ENCODE measurements at regions not wholly inside any gene's neighbourhood (a gene's known extent, or its start where the extent isn't known, plus 50 kb on each side); places are given as distances from the start of the nearest gene placed in this dataset.

- Histone ChIP-seq H3K27ac (ENCODE audit: extremely low read depth, low read depth, low read length) (no peak overlapping the region), H3K4me1 (ENCODE audit: control insufficient read depth, insufficient read depth, low read length) (no peaks in the 10 kb centered on the region), H3K9me3 (ENCODE audit: control insufficient read depth, insufficient read depth, low read depth, low read length) (no peaks in the 10 kb centered on the region), H3K36me3 (ENCODE audit: control insufficient read depth in 2 of 2, insufficient read depth in 1 of 2, low read length in 2 of 2) (no peaks in the 10 kb centered on the region), H3K4me3 (ENCODE audit: low read depth, low read length) (no peak overlapping the region)
- ChIA-PET POLR2A (no interaction called here), CTCF (no interaction called here)
- TF ChIP-seq ZNF560 (tag by site-specific recombination; IDR thresholded peaks at IDR 0.05; ENCODE audit: borderline replicate concordance) (no peak), GLI2 (tag by site-specific recombination; IDR thresholded peaks at IDR 0.05; ENCODE audit: borderline replicate concordance, low read depth) (no peak), ZNF274 (IDR thresholded peaks at IDR 0.05; ENCODE audit: low read length) (no peak), ZNF274 (tag by site-specific recombination; IDR thresholded peaks at IDR 0.05; ENCODE audit: borderline replicate concordance) (no peak), ZFP37 (tag by site-specific recombination; IDR thresholded peaks at IDR 0.05) (no peak), ZNF585B (tag by site-specific recombination; IDR thresholded peaks at IDR 0.05) (no peak), ZNF654 (tag by site-specific recombination; IDR thresholded peaks at IDR 0.05; ENCODE audit: low read depth) (no peak), ZNF843 (tag by site-specific recombination; IDR thresholded peaks at IDR 0.05) (no peak), ZNF37A (tag by site-specific recombination; IDR thresholded peaks at IDR 0.05) (no peak), ZNF76 (tag by site-specific recombination; IDR thresholded peaks at IDR 0.05; ENCODE audit: borderline replicate concordance, low read depth) (no peak), ZNF514 (tag by site-specific recombination; IDR thresholded peaks at IDR 0.05) (no peak), ZNF792 (tag by site-specific recombination; IDR thresholded peaks at IDR 0.05) (no peak), HOXD13 (CRISPR knock-in tag; IDR thresholded peaks at IDR 0.05; ENCODE audit: borderline replicate concordance) (no peak), ZNF558 (tag by site-specific recombination; IDR thresholded peaks at IDR 0.05) (no peak), ZNF114 (tag by site-specific recombination; IDR thresholded peaks at IDR 0.05) (no peak), GLIS2 (tag by site-specific recombination; IDR thresholded peaks at IDR 0.05) (no peak)
- TF ChIP-seq, protein P1, sequence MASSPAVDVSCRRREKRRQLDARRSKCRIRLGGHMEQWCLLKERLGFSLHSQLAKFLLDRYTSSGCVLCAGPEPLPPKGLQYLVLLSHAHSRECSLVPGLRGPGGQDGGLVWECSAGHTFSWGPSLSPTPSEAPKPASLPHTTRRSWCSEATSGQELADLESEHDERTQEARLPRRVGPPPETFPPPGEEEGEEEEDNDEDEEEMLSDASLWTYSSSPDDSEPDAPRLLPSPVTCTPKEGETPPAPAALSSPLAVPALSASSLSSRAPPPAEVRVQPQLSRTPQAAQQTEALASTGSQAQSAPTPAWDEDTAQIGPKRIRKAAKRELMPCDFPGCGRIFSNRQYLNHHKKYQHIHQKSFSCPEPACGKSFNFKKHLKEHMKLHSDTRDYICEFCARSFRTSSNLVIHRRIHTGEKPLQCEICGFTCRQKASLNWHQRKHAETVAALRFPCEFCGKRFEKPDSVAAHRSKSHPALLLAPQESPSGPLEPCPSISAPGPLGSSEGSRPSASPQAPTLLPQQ (tag by site-specific recombination; IDR thresholded peaks at IDR 0.05) = no peak
- TF ChIP-seq, protein P2, sequence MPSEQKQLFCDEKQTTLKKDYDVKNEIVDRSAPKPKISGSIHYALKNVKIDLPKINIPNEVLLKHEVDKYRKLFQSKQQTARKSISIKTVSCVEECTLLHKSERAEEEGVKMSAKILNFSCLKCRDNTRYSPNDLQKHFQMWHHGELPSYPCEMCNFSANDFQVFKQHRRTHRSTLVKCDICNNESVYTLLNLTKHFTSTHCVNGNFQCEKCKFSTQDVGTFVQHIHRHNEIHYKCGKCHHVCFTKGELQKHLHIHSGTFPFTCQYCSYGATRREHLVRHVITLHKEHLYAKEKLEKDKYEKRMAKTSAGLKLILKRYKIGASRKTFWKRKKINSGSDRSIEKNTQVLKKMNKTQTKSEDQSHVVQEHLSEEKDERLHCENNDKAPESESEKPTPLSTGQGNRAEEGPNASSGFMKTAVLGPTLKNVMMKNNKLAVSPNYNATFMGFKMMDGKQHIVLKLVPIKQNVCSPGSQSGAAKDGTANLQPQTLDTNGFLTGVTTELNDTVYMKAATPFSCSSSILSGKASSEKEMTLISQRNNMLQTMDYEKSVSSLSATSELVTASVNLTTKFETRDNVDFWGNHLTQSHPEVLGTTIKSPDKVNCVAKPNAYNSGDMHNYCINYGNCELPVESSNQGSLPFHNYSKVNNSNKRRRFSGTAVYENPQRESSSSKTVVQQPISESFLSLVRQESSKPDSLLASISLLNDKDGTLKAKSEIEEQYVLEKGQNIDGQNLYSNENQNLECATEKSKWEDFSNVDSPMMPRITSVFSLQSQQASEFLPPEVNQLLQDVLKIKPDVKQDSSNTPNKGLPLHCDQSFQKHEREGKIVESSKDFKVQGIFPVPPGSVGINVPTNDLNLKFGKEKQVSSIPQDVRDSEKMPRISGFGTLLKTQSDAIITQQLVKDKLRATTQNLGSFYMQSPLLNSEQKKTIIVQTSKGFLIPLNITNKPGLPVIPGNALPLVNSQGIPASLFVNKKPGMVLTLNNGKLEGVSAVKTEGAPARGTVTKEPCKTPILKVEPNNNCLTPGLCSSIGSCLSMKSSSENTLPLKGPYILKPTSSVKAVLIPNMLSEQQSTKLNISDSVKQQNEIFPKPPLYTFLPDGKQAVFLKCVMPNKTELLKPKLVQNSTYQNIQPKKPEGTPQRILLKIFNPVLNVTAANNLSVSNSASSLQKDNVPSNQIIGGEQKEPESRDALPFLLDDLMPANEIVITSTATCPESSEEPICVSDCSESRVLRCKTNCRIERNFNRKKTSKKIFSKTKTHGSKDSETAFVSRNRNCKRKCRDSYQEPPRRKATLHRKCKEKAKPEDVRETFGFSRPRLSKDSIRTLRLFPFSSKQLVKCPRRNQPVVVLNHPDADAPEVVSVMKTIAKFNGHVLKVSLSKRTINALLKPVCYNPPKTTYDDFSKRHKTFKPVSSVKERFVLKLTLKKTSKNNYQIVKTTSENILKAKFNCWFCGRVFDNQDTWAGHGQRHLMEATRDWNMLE (tag by site-specific recombination; conservative IDR thresholded peaks at IDR 0.05; ENCODE audit: low read depth) = no peak
These were observed 255.9 kb downstream of the DNAJB9 start for GRCh38 chr7:108825581-108825909.

- Histone ChIP-seq H3K27ac (ENCODE audit: extremely low read depth, low read depth, low read length) (no peak overlapping the region), H3K36me3 (ENCODE audit: control insufficient read depth in 2 of 2, insufficient read depth in 1 of 2, low read length in 2 of 2) (no peaks in the 10 kb centered on the region), H3K4me1 (ENCODE audit: control insufficient read depth, insufficient read depth, low read length) (no peaks in the 10 kb centered on the region; the same call in 1 of the 2 replicates), H3K4me3 (ENCODE audit: low read depth, low read length) (no peak overlapping the region), H3K9me3 (ENCODE audit: control insufficient read depth, insufficient read depth, low read depth, low read length) (no peaks in the 10 kb centered on the region)
- TF ChIP-seq ZFP69B (tag by site-specific recombination; IDR thresholded peaks at IDR 0.05) (no peak), TCF7L2 (IDR thresholded peaks at IDR 0.05; ENCODE audit: borderline replicate concordance, low read depth, low read length) (no peak), ZNF830 (tag by site-specific recombination; IDR thresholded peaks at IDR 0.05; ENCODE audit: low read depth) (no peak)
- CTCF ChIA-PET = no interaction called here
- POLR2A ChIA-PET = no interaction called here
These were observed 266.6 kb downstream of the DNAJB9 start for GRCh38 chr7:108836256-108836655.
